HL-60/S4 treated with retinoic acid at 250 ng/mL for 4 days and 3 days (cell line): ENCODE measurements at regions not wholly inside any gene's neighbourhood (a gene's known extent, or its start where the extent isn't known, plus 50 kb on each side); places are given as distances from the start of the nearest gene placed in this dataset.

Experiments used
- in situ Hi-C: fragments of 300-500 bp; cut with MboI; formaldehyde crosslinking; loops from 2 replicates; pipeline ENCODE4 v1.7.0; 2022; ENCODE audit warnings: low sequenced_read_pairs

DNA sequence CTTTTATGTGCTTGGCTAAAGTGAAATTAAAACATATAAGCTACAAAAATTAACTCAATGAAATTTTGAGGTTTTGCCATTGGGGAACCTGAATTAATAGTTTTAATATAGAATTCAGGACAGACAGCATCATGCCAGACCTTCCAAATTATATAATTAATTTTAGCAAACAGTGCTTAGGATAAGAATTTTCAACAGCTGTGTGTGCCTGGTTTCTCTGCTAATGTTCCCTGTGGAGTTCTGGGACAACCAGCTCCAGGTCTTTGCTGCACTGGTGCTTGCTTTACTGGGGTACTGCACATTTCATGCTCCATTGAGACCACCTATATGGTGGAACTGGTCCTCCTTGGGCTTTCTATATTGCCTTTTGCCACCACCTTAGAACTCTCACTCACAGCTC, 199.5 kb downstream of the NDFIP2 start:
- in situ Hi-C loops: loop anchor here (25.0 kb wide), 2 partner anchors 682 to 1332 kb away; no protein-coding TSS in a partner anchor

DNA sequence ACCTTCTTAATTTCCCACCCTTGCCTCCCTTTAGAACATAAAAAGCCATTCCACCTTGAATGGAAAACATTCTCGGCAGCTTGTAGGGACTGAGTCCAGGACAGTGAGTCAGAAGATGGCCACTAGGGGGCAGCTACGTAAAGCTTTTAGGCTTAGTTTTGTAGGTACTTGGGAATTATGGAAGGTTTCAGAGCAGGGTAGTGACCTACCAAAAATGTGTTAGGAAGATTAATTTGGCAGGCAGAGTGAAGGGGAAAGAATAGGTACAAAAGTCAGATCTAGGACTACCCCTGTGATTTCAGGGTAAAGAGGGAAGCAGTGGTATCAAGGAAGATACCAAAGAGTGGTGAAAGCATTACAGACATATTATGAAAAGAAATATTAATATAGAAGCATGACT, 198.4 kb downstream of the NDFIP2 start:
- in situ Hi-C loops: loop anchor here (25.0 kb wide), 2 partner anchors 683 to 1333 kb away; no protein-coding TSS in a partner anchor

DNA sequence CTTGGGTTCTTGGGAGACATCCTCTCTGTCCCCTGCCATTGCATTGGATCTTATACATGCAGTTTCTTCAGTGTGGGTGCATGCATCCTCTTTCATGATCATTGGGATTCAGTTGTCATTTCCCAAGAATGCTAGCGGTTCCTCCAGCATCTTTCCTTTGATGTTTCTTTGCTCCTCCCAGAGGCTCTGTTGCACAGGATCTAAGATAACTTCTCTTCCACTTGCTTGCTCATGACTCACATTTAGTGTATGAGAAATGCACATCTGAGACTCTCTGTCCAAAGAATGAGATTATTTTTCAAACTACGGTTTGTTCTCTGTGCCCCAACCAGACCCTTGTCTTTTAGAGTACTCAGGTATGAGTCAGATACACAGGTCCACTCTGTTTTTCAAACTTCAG, 197.1 kb downstream of the NDFIP2 start:
- in situ Hi-C loops: loop anchor here (25.0 kb wide), 2 partner anchors 684 to 1334 kb away; no protein-coding TSS in a partner anchor

GRCh38 chr13:79675931-79676660, 195.1 kb downstream of the NDFIP2 start:
- in situ Hi-C loops: loop anchor here (25.0 kb wide), 2 partner anchors 686 to 1336 kb away; no protein-coding TSS in a partner anchor

DNA sequence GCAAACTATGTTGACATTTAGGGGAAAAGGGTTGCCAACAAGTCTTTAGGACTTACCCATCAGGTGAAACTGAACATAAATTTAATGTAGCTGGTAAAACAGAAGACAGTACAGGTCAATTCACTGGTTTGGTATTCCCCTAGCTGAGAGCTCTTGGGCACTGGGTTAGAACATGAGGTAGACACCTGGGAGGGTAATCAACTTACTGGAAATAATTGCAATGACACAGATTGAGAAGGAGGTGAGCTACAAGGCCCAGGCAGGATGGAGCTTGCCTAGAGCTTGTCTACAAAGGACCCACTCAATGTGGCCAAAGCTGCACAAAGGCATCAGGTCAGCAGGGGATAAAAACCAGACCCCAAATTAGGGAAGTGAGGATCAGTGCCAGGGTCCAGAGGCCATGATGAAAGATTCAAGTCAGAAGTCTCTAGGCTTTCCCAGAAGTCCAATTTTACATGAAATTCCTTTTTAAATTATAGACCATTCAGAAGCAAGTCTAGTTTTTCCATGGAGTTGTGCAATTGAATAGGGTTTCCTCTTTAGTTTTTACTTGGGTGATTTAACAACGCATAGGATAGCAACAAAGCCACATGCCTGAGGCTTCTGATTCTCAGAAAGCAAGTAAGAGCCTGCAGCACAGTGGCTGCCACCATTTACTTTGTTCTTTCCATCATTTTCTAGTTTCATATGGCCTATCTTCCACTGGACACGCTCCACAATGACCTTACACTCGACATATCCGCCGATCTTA, 194.0 kb downstream of the NDFIP2 start:
- in situ Hi-C loops: loop anchor here (25.0 kb wide), 2 partner anchors 687 to 1337 kb away; no protein-coding TSS in a partner anchor

DNA sequence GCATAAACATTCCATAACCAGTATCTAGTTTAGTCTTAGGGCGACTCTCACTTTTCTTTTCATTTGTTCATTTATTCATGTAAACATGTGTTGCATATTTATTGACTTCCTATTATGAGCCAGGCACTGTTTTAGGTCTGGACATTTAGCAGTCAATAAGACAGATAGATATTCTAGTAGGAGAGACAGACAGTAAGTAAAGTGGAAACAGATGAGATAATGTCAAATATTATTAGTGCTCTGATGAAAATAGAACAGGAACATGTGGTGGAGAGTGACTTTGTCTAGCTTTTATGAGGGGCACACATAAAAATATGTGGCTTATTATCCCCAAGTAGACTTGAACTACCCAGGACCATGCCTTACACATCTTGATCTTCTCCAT, 193.0 kb downstream of the NDFIP2 start:
- in situ Hi-C loops: no loop called here

- in situ Hi-C loops: no loop called here
Observed at GRCh38 chr13:79673310-79673992, 192.5 kb downstream of the NDFIP2 start.

DNA sequence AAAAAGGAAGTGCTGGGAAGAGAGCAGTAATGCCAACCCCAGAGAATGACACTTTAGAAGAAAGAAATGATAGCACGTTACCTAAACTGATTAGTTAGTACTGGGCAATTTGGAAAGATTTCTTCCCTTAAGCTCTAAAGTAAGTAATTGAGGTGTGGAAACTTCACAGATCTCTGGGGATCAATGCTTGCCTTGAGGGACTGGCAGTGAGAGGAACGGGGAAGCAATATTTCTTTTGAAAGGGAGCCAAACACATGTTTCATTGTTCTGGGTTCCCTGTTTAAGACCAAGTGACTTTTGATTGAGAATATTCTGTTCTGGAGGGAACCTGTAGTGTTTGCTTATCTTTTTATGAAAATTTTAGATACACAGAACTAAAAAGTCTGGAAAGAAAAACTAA, 190.5 kb downstream of the NDFIP2 start:
- in situ Hi-C loops: no loop called here

DNA sequence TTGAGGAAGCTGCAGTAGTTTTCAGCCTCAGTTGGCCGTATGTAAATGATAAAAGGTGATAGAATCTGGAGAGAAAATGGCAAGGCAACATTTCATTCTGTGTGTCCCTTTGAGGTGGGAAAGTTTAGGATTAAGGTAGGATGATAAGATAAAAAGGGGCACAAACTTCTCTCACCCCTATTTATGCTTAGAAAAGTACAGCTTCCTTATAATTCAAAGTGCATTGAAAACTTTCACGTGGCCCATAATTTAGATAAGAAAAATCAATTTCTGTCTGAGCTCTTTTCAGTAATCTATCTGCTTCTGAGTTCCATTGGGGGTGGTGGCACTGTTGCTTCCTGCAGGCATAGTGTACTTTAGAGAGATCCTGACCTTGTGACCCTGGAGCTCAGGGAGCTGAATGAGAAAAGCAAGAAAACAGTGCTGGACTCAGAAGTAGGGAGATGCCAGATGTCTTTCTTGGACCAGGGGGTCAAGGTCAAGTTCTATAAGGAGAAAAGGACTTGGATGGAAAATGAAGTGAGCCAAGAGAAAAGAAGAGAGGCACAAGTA, 187.3 kb downstream of the NDFIP2 start:
- in situ Hi-C loops: no loop called here

- in situ Hi-C loops: no loop called here
Observed at GRCh38 chr13:79667771-79668170, 186.8 kb downstream of the NDFIP2 start.

- in situ Hi-C loops: no loop called here
Observed at GRCh38 chr13:79663977-79664636, 183.2 kb downstream of the NDFIP2 start.

DNA sequence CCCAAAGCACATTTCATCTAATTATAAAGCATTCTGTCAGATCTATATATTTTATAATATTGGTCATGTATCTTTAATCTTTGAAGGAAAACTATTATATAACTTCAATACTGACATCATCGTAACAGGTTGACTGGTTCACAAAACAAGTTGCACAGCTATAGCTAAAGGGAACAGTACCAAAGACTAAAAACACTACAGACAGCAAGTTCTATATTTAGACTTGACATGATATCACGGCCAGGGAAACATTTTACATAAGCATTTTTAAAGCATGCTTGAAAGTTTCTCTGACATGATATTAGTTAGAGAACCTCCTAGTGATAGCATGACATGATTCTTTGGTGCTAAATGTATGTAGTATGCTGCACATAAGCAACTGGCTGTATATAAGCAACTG, 182.5 kb downstream of the NDFIP2 start:
- in situ Hi-C loops: no loop called here

DNA sequence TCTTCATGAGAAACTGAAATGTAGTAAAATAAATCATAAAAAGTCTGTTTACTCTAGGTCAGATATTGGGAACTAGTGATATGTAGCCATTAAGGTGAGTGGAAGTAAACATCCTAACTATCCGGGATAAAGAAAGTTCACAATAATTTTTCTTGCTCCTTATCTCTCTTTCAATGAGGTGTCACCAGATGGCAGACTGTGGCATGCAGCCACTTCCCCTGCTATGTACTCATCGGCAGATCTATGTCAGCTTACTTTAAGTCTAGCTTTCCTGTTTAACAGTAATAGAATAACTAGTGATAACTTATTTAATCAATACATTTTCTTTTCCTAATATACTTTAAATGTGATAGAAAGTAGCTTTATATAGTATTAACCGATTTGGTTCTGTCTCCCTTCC, 181.9 kb downstream of the NDFIP2 start:
- in situ Hi-C loops: no loop called here

DNA sequence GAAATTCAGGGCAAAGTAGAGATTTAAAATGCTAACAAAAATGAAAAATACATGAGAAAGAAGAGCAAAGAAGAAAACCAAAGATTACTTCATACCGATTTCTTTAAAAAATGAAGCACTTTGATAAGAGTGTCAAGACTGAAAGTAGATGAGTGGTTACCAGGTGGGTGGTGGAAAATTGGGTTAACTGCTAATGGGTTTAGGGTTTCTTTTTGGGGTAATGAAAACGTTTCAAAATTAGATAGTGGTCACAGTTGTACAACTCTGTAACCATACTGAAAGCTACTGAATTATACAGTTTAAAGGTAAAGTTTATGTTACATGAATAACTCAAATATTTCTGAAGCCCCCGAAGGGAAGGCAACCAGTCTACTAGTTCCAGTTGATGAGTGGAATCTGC, 179.4 kb downstream of the NDFIP2 start:
- in situ Hi-C loops: no loop called here

GRCh38 chr13:79659121-79659521, 178.2 kb downstream of the NDFIP2 start:
- in situ Hi-C loops: no loop called here

DNA sequence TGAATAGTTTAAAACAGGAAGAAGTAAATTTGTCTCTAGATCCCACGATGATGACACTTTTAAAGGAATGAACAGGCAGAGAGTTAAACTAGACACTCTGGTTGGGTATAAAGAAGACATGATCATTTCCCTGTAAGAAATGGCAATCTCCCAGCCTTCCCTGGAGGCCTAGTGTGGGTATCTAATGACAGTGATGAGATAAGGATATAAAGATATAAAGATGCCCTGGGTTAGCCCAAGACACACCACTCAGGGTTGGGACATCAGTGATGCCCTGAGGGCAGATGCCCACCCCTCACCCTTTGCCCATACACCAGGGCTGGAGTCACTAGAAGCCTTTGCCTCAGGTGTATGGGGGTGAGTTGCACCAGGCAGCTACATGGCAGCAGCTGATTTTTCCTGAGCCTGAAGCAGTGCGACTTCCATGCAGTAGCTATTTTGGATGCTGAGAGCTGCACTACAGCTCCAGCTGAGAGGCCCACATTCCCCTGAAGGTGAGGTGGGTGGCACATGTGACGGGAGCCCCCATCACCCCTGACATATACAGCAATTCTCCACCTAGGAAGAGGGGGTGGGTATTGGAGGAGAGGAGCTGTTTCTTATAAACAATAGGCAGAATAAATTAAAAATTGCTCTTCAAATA, 177.5 kb downstream of the NDFIP2 start:
- in situ Hi-C loops: no loop called here

DNA sequence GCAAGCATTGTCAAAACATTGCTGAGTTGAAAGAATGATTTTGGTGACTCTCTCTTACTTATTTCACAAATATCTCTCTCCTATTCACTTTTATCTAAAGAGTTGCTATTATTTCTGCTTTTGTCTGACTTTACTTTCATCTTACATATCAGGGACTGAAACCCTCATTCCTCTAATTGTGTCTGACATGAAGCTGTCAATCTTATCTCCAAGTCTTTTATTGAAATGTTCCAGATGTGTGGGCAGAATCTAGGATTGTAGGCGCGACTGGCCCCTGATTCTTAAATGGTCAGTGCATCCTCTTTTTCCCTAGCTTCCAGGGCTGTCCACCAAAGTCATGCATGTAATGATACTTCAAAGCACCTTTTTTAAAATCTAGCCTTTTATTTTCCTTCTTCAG, 174.6 kb downstream of the NDFIP2 start:
- in situ Hi-C loops: no loop called here

GRCh38 chr13:79654520-79654919, 173.6 kb downstream of the NDFIP2 start:
- in situ Hi-C loops: no loop called here

DNA sequence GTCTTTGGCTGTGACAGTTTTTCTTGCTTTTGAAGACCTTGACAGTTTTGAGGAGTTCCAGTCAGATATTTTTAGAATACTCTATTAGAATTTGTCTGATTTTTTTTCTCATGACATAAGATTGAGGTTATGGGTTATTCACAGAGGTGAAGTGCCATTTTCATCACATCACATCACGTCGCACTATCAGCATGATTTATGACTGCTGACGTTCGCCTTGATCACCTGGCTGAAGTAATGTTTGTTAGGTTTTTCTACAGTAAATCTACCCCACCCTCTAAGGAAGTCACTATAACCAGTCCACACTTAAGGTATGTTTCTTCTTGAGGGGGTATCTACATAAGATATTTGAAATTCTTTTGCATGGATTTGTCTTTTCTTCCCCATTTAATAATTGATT, 169.7 kb downstream of the NDFIP2 start:
- in situ Hi-C loops: no loop called here

GRCh38 chr13:79648191-79648590, 167.2 kb downstream of the NDFIP2 start:
- in situ Hi-C loops: no loop called here
